GM12878 (cell line): ENCODE measurements at regions not wholly inside any gene's neighbourhood (a gene's known extent, or its start where the extent isn't known, plus 50 kb on each side); places are given as distances from the start of the nearest gene placed in this dataset.

Experiments used
- ATAC-seq: fragments of 200-7000 bp; cut with Tn5 transposase; 3 replicates; pipeline ENCODE4 v1.9.1; 2020; ENCODE audit warnings: mild to moderate bottlenecking, moderate library complexity
- BruUV-seq: library from RNA; stranded (reverse); fragments of 400-500 nt; replicated peaks from 2 replicates; lab custom pipeline; 2021; lab: Mats Ljungman, UMichigan
- CTCF ChIA-PET: fragments of 300-600 bp; sonication (Branson Sonifier 250); formaldehyde crosslinking; extraction: SDS; loops from one replicate; lab custom pipeline; 2021; ENCODE audit warnings: inconsistent platforms; lab: Yijun Ruan, JAX
- POLR2A ChIA-PET: fragments of 350-600 bp; formaldehyde crosslinking; extraction: SDS; loops from one replicate; lab custom pipeline; 2021; ENCODE audit warnings: inconsistent platforms; lab: Charles Lee
- RAD21 ChIA-PET: fragments of 300-600 bp; sonication (Branson Sonifier 250); formaldehyde crosslinking; loops from one replicate; lab custom pipeline; 2023; ENCODE audit warnings: antibody characterized with exemption; ENCODE audit not compliant: unreplicated experiment; lab: Charles Lee
- SMC1A ChIA-PET: fragments of 300-600 bp; sonication (Branson Sonifier 250); formaldehyde crosslinking; loops from one replicate; lab custom pipeline; 2023; ENCODE audit not compliant: unreplicated experiment, uncharacterized antibody; lab: Charles Lee
- DNase-seq: peaks from one replicate; pipeline ENCODE4 v3.0.0-alpha.2; 2011; ENCODE audit warnings: low read depth, low spot score
- FAIRE-seq: peaks from 3 replicates; lab custom pipeline; 2011; peaks lifted over from hg19 to GRCh38; lab: Jason Lieb, UNC
- H2AFZ ChIP-seq: 2 replicates; pipeline ENCODE4 v1.6.0; 2011; ENCODE audit warnings: low read depth, low read length, control low read depth; ENCODE audit not compliant: control insufficient read depth
- H3K27ac ChIP-seq: 2 replicates; pipeline ENCODE4 v1.5.1; 2011; ENCODE audit warnings: control low read depth; ENCODE audit not compliant: control insufficient read depth, insufficient read depth
- H3K27me3 ChIP-seq, 2 experiments: replicated peaks in 1 of 2; 2 replicates each; pipeline versions ENCODE4 v1.6.0 to v1.6.1; 2011; ENCODE audit warnings: low read length in 1 of 2; ENCODE audit not compliant: control insufficient read depth in 2 of 2, insufficient read depth in 2 of 2
- H3K36me3 ChIP-seq, 2 experiments: 2 replicates each; pipeline ENCODE4 v1.5.1; 2011; ENCODE audit warnings: low read length in 1 of 2; ENCODE audit not compliant: control insufficient read depth in 2 of 2, insufficient read depth in 2 of 2
- H3K4me1 ChIP-seq: 2 replicates; pipeline ENCODE4 v1.6.1; 2011; ENCODE audit warnings: mild to moderate bottlenecking, low read length, moderate library complexity, mixed read lengths; ENCODE audit not compliant: control insufficient read depth, insufficient read depth
- H3K4me2 ChIP-seq: 2 replicates; pipeline ENCODE4 v1.6.0; 2011; ENCODE audit warnings: control low read depth; ENCODE audit not compliant: control insufficient read depth, insufficient read depth
- H3K4me3 ChIP-seq: fragments of 200-600 bp; sonication (generic); 2 replicates; pipeline ENCODE4 v1.5.1; 2016
- H3K79me2 ChIP-seq: 2 replicates; pipeline ENCODE4 v1.6.0; 2011; ENCODE audit warnings: low read length; ENCODE audit not compliant: control insufficient read depth, insufficient read depth
- H3K9ac ChIP-seq: 2 replicates; pipeline ENCODE4 v1.8.0; 2011; ENCODE audit warnings: low read length, control low read depth, mixed read lengths; ENCODE audit not compliant: control insufficient read depth, insufficient read depth
- H3K9me3 ChIP-seq: replicated peaks from 3 replicates; pipeline ENCODE4 v1.5.1; 2011; ENCODE audit warnings: mild to moderate bottlenecking, low read length; ENCODE audit not compliant: control insufficient read depth, insufficient read depth
- H4K20me1 ChIP-seq: 2 replicates; pipeline ENCODE4 v1.6.0; 2011; ENCODE audit not compliant: control insufficient read depth, insufficient read depth
- ESRRA ChIP-seq: IDR thresholded peaks from 2 replicates; pipeline ENCODE4 v1.6.1; 2012; ENCODE audit warnings: mild to moderate bottlenecking, low read length, improper control_type of control experiment
- IRF4 ChIP-seq: IDR thresholded peaks from 2 replicates; pipeline ENCODE4 v1.6.1; 2011; ENCODE audit warnings: low read depth, low read length
- JUNB ChIP-seq: IDR thresholded peaks from 2 replicates; pipeline ENCODE4 v1.6.1; 2016; ENCODE audit warnings: antibody characterized with exemption, mild to moderate bottlenecking
- MEF2B ChIP-seq: fragments of 450-650 bp; IDR thresholded peaks from 2 replicates; pipeline ENCODE4 v1.6.1; 2018; ENCODE audit warnings: mild to moderate bottlenecking, moderate library complexity; ENCODE audit not compliant: partially characterized antibody, poor library complexity, severe bottlenecking
- MTA2 ChIP-seq: fragments of 450-650 bp; IDR thresholded peaks from 2 replicates; pipeline ENCODE4 v1.6.1; 2016; ENCODE audit warnings: low read depth, mild to moderate bottlenecking, moderate library complexity
- SIX5 ChIP-seq: IDR thresholded peaks from 2 replicates; pipeline ENCODE4 v1.6.1; 2011; ENCODE audit warnings: mild to moderate bottlenecking, low read depth, low read length, moderate library complexity; ENCODE audit not compliant: severe bottlenecking
- STAT1 ChIP-seq: fragments of 450-650 bp; conservative IDR thresholded peaks from 2 replicates; pipeline ENCODE4 v1.6.1; 2014; ENCODE audit warnings: antibody characterized with exemption, mild to moderate bottlenecking
- SUZ12 ChIP-seq: fragments of 200-600 bp; sonication (generic); IDR thresholded peaks from one replicate; pipeline ENCODE4 v1.6.1; 2018; ENCODE audit warnings: antibody characterized with exemption, mild to moderate bottlenecking; ENCODE audit not compliant: unreplicated experiment
- TARDBP ChIP-seq: IDR thresholded peaks from 2 replicates; pipeline ENCODE4 v1.6.1; 2016; ENCODE audit warnings: borderline replicate concordance
- WGBS: methylation state at CpG from one replicate; pipeline ENCODE4 v1.1.6; 2016; ENCODE audit warnings: low lambda C conversion rate; ENCODE audit not compliant: insufficient replicate concordance, insufficient coverage; ENCODE audit errors: missing lambda C conversion rate; 5-methylcytosine and 5-hydroxymethylcytosine counted together
- in situ Hi-C: fragments of 300-500 bp; cut with MboI; formaldehyde crosslinking; loops from 9 replicates; pipeline ENCODE4 v1.14.3; 2018; ENCODE audit warnings: mixed read lengths
- intact Hi-C: fragments of 100-400 bp; cut with micrococcal nuclease; formaldehyde crosslinking; loops from one replicate; pipeline ENCODE4 v1.14.2; 2022; ENCODE audit not compliant: unreplicated experiment
- TF ChIP-seq, protein P1 (sequence below): fragments of 450-650 bp; IDR thresholded peaks from 2 replicates; pipeline ENCODE4 v1.6.1; 2017; ENCODE audit warnings: mild to moderate bottlenecking, moderate library complexity

GRCh38 chr1:235056937-235057336, 71.7 kb downstream of the TOMM20 start:
- POLR2A ChIA-PET = interaction anchor here (0.7 to 1.0 kb wide), 2 partner anchors 16 to 991 kb away, joined by 5 to 7 read pairs; no protein-coding TSS in a partner anchor
- H4K20me1 ChIP-seq = no peaks in the 10 kb centered on the region
- BruUV-seq = no TSS peak
- H3K4me1 ChIP-seq = peaks cover 13% of the 10 kb centered on the region
- no peak overlapping the region for H3K4me2 ChIP-seq
- no peaks in the 10 kb centered on the region for H3K27me3 ChIP-seq
- ATAC-seq = no peak
- 98% methylated on average over 7 of the region's 7 CpGs for WGBS
- DNase-seq = no peak
- no peak overlapping the region for H3K27ac ChIP-seq
- H3K36me3 ChIP-seq = no peaks in the 10 kb centered on the region
- no peaks in the 10 kb centered on the region for H3K79me2 ChIP-seq
- SMC1A ChIA-PET = no interaction called here
- no peaks in the 10 kb centered on the region for H3K9me3 ChIP-seq
- no peak overlapping the region for H3K4me3 ChIP-seq
- no peak overlapping the region for H3K9ac ChIP-seq
- FAIRE-seq = no peak
- in situ Hi-C loops (no loop called here), intact Hi-C loops (no loop called here)
- H2AFZ ChIP-seq = no peak overlapping the region
- CTCF ChIA-PET = interaction anchor here (0.8 to 1.6 kb wide), 2 partner anchors 9 to 27 kb away, joined by 4 to 5 read pairs; no protein-coding TSS in a partner anchor
- RAD21 ChIA-PET = interaction anchor here (0.7 kb wide), 1 partner anchor 21 kb away, joined by 5 read pairs; no protein-coding TSS in a partner anchor
- TF ChIP-seq SUZ12 (no peak), STAT1 (no peak), ESRRA (no peak), MTA2 (no peak), MEF2B (no peak), IRF4 (no peak), TARDBP (no peak), JUNB (no peak), SIX5 (no peak)
- TF ChIP-seq, protein P1, sequence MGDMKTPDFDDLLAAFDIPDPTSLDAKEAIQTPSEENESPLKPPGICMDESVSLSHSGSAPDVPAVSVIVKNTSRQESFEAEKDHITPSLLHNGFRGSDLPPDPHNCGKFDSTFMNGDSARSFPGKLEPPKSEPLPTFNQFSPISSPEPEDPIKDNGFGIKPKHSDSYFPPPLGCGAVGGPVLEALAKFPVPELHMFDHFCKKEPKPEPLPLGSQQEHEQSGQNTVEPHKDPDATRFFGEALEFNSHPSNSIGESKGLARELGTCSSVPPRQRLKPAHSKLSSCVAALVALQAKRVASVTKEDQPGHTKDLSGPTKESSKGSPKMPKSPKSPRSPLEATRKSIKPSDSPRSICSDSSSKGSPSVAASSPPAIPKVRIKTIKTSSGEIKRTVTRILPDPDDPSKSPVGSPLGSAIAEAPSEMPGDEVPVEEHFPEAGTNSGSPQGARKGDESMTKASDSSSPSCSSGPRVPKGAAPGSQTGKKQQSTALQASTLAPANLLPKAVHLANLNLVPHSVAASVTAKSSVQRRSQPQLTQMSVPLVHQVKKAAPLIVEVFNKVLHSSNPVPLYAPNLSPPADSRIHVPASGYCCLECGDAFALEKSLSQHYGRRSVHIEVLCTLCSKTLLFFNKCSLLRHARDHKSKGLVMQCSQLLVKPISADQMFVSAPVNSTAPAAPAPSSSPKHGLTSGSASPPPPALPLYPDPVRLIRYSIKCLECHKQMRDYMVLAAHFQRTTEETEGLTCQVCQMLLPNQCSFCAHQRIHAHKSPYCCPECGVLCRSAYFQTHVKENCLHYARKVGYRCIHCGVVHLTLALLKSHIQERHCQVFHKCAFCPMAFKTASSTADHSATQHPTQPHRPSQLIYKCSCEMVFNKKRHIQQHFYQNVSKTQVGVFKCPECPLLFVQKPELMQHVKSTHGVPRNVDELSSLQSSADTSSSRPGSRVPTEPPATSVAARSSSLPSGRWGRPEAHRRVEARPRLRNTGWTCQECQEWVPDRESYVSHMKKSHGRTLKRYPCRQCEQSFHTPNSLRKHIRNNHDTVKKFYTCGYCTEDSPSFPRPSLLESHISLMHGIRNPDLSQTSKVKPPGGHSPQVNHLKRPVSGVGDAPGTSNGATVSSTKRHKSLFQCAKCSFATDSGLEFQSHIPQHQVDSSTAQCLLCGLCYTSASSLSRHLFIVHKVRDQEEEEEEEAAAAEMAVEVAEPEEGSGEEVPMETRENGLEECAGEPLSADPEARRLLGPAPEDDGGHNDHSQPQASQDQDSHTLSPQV = no peak
